ENCODE measurements at regions not wholly inside any gene's neighbourhood (a gene's known extent, or its start where the extent isn't known, plus 50 kb on each side); places are given as distances from the start of the nearest gene placed in this dataset.

DNA sequence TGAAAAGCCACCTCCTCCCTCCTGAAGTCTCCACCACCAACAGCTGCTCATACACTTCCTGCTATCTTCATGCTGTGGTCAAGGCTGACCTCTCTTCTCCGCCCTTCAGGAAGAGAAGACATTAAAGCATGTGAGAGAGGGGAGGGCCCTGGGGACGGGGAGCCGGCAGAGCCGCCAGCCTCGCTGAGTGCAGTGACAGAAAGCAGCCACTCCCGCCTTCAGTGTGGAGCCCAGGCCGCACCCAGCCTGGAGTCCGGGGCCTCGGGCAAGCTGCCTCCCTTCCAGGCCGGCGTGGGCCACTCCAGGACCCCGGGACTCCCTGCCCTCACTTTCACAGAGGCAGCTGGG lies 94.7 kb upstream of the TNRC6C start (continued):
- no peak for TF ChIP-seq ZNF549 (CRISPR knock-in tag; IDR thresholded peaks at IDR 0.05)
- no peak for TF ChIP-seq MAF1 (CRISPR knock-in tag; IDR thresholded peaks at IDR 0.05; ENCODE audit: borderline replicate concordance)
- TF ChIP-seq ZMYM3 (CRISPR knock-in tag; IDR thresholded peaks at IDR 0.05), result 0 out of 2 replicates have a peak, but pooled peaks have one; percentile 2

DNA sequence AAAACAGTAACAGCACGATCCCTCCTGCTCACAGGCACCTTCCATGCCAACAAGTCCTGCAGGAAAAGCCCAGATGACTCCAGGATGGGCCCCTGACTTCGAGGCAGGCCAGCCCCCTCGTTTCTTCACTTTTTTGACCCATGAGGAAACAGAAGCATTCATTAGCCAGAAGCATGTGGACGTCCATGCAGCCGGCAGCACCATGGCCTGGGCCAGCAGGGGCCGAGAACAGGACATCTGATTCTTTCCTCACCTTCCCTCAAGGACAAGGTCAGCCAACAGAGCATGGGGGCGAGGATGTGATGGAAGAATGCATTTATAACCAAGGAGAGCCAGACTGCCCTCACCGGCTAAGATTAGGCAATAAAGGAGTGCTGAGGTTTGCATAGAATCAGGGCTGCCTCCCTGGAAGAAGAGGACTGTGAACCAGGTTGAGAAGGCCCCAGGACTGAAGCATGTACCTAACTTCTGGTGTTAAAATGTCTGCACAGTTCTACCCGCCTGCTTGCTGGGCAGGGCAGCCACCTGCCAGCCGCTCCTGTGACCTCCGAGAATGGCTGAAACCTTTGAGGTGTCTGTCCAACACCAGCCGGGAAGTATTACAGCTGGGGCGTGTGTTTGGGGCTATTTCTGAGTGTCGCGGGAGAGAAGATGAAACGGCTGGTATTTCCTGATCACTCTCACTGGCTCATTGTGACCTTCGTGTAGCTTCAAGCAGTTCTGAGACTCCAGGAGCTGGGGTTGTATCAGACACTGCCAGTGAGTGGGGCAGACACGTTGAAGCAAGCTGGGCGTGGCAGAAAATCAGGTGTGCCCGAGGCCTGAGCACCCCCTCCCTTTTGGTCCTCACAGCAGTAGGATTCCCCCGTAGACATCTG lies 94.0 kb upstream of the TNRC6C start:
- Histone ChIP-seq H3K4me2 (ENCODE audit: low read depth, low read length) (peak overlapping the region; percentile 45), H3K27ac (ENCODE audit: extremely low read length, insufficient read depth, low read length) (no peak overlapping the region), H3K9ac (ENCODE audit: insufficient read depth, low read depth, low read length) (no peak overlapping the region), H3K79me2 (ENCODE audit: insufficient read depth, low read length) (no peaks in the 10 kb centered on the region), H3K4me1 (ENCODE audit: insufficient read depth, low read length) (0 out of 2 replicates have a peak, but pooled peaks cover 11% of the 10 kb centered on the region), H3K4me3 (replicated peaks in 1 of 3; ENCODE audit: insufficient read depth in 1 of 3, low read depth in 2 of 3, low read length in 3 of 3) (peak overlapping the region in 1 of 3 experiments; percentile 47; a peak in 1 of 6 replicates), H3K36me3 (replicated peaks in 1 of 2; ENCODE audit: control insufficient read depth in 1 of 2, insufficient read depth in 2 of 2, low read length in 2 of 2) (no peaks in the 10 kb centered on the region), H2AFZ (ENCODE audit: low read length) (no peak overlapping the region), H3K27me3 (ENCODE audit: control insufficient read depth in 1 of 2, insufficient read depth in 2 of 2, low read length in 2 of 2) (peaks cover 13 to 80% of the 10 kb centered on the region in 2 experiments), H3K9me3 (ENCODE audit: low read length) (no peaks in the 10 kb centered on the region), H4K20me1 (ENCODE audit: insufficient read depth, low read length) (no peaks in the 10 kb centered on the region)
- BruUV-seq (replicated peaks), result no TSS peak
- ATAC-seq (peak; percentile 16), FAIRE-seq (no peak), DNase-seq (ENCODE audit: low spot score) (no peak)
- POLR2A ChIA-PET, result no interaction called here
- in situ Hi-C loops (cut with HindIII; ENCODE audit: extremely low pct_ligation_motif_present, low pct_unique_long_range_greater_than_20kb), result no loop called here
- intact Hi-C loops (cut with micrococcal nuclease; ENCODE audit: unreplicated experiment), result no loop called here
- CTCF ChIA-PET (ENCODE audit: low intra/inter-chr PET ratio, low total read pairs), result no interaction called here
- WGBS (ENCODE audit: low lambda C conversion rate), result 44% methylated on average over 18 of the region's 21 CpGs
- TF ChIP-seq, protein P1, sequence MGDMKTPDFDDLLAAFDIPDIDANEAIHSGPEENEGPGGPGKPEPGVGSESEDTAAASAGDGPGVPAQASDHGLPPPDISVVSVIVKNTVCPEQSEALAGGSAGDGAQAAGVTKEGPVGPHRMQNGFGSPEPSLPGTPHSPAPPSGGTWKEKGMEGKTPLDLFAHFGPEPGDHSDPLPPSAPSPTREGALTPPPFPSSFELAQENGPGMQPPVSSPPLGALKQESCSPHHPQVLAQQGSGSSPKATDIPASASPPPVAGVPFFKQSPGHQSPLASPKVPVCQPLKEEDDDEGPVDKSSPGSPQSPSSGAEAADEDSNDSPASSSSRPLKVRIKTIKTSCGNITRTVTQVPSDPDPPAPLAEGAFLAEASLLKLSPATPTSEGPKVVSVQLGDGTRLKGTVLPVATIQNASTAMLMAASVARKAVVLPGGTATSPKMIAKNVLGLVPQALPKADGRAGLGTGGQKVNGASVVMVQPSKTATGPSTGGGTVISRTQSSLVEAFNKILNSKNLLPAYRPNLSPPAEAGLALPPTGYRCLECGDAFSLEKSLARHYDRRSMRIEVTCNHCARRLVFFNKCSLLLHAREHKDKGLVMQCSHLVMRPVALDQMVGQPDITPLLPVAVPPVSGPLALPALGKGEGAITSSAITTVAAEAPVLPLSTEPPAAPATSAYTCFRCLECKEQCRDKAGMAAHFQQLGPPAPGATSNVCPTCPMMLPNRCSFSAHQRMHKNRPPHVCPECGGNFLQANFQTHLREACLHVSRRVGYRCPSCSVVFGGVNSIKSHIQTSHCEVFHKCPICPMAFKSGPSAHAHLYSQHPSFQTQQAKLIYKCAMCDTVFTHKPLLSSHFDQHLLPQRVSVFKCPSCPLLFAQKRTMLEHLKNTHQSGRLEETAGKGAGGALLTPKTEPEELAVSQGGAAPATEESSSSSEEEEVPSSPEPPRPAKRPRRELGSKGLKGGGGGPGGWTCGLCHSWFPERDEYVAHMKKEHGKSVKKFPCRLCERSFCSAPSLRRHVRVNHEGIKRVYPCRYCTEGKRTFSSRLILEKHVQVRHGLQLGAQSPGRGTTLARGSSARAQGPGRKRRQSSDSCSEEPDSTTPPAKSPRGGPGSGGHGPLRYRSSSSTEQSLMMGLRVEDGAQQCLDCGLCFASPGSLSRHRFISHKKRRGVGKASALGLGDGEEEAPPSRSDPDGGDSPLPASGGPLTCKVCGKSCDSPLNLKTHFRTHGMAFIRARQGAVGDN (CRISPR knock-in tag; IDR thresholded peaks at IDR 0.05), result 0 out of 2 replicates have a peak, but pooled peaks have one; percentile 11
- TF ChIP-seq ZNF326 (CRISPR knock-in tag; IDR thresholded peaks at IDR 0.05; ENCODE audit: borderline replicate concordance), result no peak
- TF ChIP-seq NRL (CRISPR knock-in tag; IDR thresholded peaks at IDR 0.05; ENCODE audit: borderline replicate concordance), result 0 out of 2 replicates have a peak, but pooled peaks have one; percentile 28

Data from HepG2 (cell line).